ENCODE measurements at regions not wholly inside any gene's neighbourhood (a gene's known extent, or its start where the extent isn't known, plus 50 kb on each side); places are given as distances from the start of the nearest gene placed in this dataset.

DNA sequence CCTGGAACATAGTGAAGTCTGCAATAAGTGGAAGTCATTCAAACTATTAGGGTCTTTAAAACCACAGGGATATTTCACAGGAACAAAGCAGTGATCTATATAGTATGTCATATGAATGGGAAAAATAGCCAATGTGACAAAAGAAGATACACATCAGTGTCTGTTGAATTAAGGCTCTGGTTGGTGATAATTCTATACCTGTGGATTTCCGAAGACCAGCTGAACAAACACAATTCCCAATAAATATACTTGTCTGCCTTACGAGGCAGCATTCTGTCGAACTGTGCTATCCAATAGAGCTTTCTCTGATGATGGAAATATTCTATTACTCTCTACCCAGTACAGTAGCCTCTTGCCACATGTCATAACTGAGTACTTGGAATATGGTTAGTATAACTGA is 55.9 kb upstream of the CAV2 start:
- no peak overlapping the region for H3K27ac Mint-ChIP-seq
- H3K4me3 Mint-ChIP-seq, result no peak overlapping the region
- H3K27me3 Mint-ChIP-seq, result peaks cover 14 to 44% of the 10 kb centered on the region in 2 donors
- ATAC-seq (no peak), DNase-seq (ENCODE audit: low spot score) (no peak)
- no peaks in the 10 kb centered on the region for H3K36me3 Mint-ChIP-seq
- H3K4me1 Mint-ChIP-seq (ENCODE audit: low read depth in 2 of 2), result no peaks in the 10 kb centered on the region
- no peaks in the 10 kb centered on the region for H3K9me3 Mint-ChIP-seq

DNA sequence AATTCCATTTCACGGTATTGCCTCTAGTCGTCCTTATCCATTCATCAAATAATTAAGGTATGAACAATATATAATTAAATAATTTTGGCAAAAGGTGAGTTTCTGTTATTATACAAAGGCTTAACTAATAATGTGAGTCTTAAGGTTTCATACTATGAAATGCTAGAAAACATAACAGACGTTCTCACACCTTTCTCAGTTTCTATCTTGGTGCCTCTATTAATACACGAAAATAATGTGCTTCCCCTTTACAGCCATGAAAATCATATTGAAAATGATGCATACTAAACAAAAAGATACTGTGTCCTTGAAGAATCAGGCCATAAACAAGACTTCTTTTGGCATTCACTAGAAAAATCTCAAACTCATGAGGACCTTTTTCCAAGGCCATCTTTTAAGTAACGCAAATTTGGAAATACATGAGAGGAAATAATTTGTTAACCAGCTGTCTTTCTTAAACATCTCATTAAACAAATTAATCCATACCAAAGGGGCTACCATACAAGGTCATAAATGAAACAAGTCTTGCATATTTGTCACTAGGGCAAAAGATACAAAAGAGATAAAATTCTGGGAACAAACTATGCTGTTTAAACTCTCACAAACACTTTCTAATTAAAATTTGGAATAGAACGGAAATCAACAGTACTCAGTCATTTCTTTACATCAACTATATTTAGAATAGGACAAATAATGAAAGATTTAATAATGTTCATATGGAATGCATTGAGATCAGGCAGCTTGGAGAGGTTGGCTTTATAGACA is 53.9 kb upstream of the CAV2 start:
- Mint-ChIP-seq H3K4me1 (ENCODE audit: low read depth in 2 of 2) (no peaks in the 10 kb centered on the region), H3K9me3 (no peaks in the 10 kb centered on the region), H3K36me3 (no peaks in the 10 kb centered on the region), H3K27ac (no peak overlapping the region), H3K27me3 (peaks cover 17 to 42% of the 10 kb centered on the region in 2 donors), H3K4me3 (no peak overlapping the region)
- DNase-seq (ENCODE audit: low spot score), result no peak
- ATAC-seq, result no peak

- Mint-ChIP-seq H3K27ac (no peak overlapping the region), H3K4me3 (no peak overlapping the region), H3K4me1 (ENCODE audit: low read depth in 2 of 2) (no peaks in the 10 kb centered on the region), H3K27me3 (peaks cover 17 to 42% of the 10 kb centered on the region in 2 donors), H3K9me3 (no peaks in the 10 kb centered on the region), H3K36me3 (no peaks in the 10 kb centered on the region)
- ATAC-seq (no peak), DNase-seq (ENCODE audit: low spot score) (no peak)
Observed at GRCh38 chr7:116446212-116446855, 53.2 kb upstream of the CAV2 start.

DNA sequence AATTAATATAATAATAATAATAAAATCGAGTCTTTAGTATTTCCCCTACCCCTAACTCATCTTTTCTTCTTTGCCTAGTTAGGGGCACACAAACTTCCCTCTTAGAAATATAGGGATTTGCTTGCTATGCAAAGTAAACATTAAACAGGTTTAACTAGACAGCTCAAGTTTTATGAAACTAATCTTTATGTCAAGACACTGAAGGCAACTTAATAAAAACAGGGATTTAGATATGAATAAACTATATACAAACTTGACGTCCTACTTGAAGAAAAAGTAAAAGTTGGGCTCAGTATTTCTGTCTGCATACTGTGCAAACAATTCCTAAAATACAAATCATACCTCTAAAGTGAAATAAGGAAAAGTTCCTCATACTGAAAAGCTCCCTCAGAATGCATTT is 52.1 kb upstream of the CAV2 start:
- no peak overlapping the region for H3K4me3 Mint-ChIP-seq
- ATAC-seq, result no peak
- H3K27me3 Mint-ChIP-seq, result peaks cover 17 to 42% of the 10 kb centered on the region in 2 donors
- no peaks in the 10 kb centered on the region for H3K9me3 Mint-ChIP-seq
- H3K36me3 Mint-ChIP-seq, result no peaks in the 10 kb centered on the region
- no peaks in the 10 kb centered on the region for H3K4me1 Mint-ChIP-seq (ENCODE audit: low read depth in 2 of 2)
- no peak for DNase-seq (ENCODE audit: low spot score)
- H3K27ac Mint-ChIP-seq, result no peak overlapping the region

DNA sequence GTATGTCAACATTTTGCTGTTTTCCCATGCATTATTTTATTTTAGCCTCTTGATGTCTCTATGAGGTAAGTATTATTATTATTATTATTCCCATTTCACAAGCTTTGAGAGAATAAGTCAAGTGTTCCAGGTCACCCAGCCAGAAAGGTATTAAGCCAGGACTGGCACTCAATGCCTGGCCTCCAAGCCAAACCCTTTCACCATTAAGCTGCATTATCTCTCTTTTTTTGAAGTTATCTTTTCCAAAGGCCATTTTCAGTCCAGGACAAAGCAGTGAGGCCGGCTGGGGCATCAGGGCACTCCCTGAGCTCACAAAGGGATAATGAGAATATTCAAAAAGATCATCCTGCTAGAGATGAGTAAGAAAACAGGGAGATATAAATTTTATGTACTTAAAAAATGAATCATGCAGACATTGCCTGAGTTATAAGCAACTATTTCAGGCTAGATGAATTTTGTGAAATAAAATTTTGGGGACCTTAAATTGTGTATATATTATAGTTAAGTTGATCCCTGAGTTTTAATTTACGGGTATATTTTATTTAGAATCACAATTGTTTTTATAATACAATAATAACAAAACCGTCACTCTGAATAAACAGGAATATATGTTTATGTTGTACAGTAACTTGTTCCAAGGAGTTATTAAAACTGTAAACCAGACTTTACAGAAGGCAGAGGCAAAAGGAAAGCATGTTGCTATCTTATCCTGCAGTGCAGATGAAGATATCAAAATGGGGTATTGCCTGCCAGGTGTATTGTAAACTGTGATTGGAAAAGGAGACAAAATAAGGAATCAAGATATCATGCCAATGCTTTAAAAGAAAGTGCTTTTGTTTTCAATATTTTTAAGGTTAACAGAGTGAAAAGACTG is 51.3 kb upstream of the CAV2 start:
- H3K27me3 Mint-ChIP-seq, result peaks cover 17 to 42% of the 10 kb centered on the region in 2 donors
- no peak for DNase-seq (ENCODE audit: low spot score)
- no peaks in the 10 kb centered on the region for H3K36me3 Mint-ChIP-seq
- H3K4me3 Mint-ChIP-seq, result no peak overlapping the region
- ATAC-seq, result no peak
- H3K9me3 Mint-ChIP-seq, result no peaks in the 10 kb centered on the region
- H3K27ac Mint-ChIP-seq, result no peak overlapping the region
- H3K4me1 Mint-ChIP-seq (ENCODE audit: low read depth in 2 of 2), result no peaks in the 10 kb centered on the region

DNA sequence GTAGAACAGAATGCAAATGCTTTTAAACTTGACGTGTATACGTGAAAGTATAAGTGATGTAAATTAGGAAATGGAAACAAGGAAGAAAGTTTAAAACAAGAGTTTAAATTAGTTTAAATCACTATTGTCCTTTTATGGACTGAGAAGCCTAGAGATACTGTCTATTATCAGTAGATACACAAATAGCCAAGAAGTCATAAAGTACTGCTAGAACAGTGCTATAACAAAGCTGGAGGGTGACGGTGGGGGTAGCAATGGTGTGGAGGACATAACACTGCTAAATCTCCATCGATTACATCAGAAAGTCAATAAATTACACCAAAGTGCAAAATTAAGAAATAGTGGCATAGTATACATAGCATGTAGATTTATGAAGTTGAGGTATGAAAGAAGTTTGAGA is 50.1 kb upstream of the CAV2 start:
- H3K4me3 Mint-ChIP-seq, result no peak overlapping the region

More for the DNA sequence above, 50.1 kb upstream of the CAV2 start:
- no peak overlapping the region for H3K27ac Mint-ChIP-seq
- H3K9me3 Mint-ChIP-seq, result no peaks in the 10 kb centered on the region
- no peak for DNase-seq (ENCODE audit: low spot score)
- no peaks in the 10 kb centered on the region for H3K4me1 Mint-ChIP-seq (ENCODE audit: low read depth in 2 of 2)
- H3K36me3 Mint-ChIP-seq, result no peaks in the 10 kb centered on the region
- peaks cover 16 to 33% of the 10 kb centered on the region in 2 donors for H3K27me3 Mint-ChIP-seq
- ATAC-seq, result no peak

All from natural killer cell treated with Interleukin-12 subunit alpha and Interleukin-12 subunit beta and Interleukin-15 and Interleukin-18, amount 100 ng/mL, for 72 hours (primary cell).